WTC11 (cell line): ENCODE measurements at regions not wholly inside any gene's neighbourhood (a gene's known extent, or its start where the extent isn't known, plus 50 kb on each side); places are given as distances from the start of the nearest gene placed in this dataset.

Source experiments
- ATAC-seq: fragments of 200-7000 bp; cut with Tn5 transposase; 2 replicates; pipeline ENCODE4 v1.10.0; 2021; ENCODE audit warnings: mild to moderate bottlenecking, moderate library complexity
- CTCF ChIA-PET: fragments of 300-600 bp; sonication (Branson Sonifier 250); formaldehyde crosslinking; loops from one replicate; lab custom pipeline; 2021; ENCODE audit warnings: antibody characterized with exemption; lab: Charles Lee
- POLR2A ChIA-PET: fragments of 350-600 bp; sonication (Branson Sonifier 250); formaldehyde crosslinking; loops from one replicate; lab custom pipeline; 2021; ENCODE audit warnings: antibody characterized with exemption; lab: Charles Lee
- DNase-seq: peaks from one replicate; pipeline ENCODE4 v3.0.0; 2021; ENCODE audit warnings: low spot score
- H3K27ac Mint-ChIP-seq: 2 replicates; pipeline ENCODE4 v1.8.0; 2021; ENCODE audit warnings: mixed read lengths
- H3K27me3 Mint-ChIP-seq: 2 replicates; pipeline ENCODE4 v1.8.0; 2021; ENCODE audit warnings: low read depth, mild to moderate bottlenecking, moderate library complexity, mixed read lengths
- H3K36me3 Mint-ChIP-seq: 2 replicates; pipeline ENCODE4 v1.8.0; 2021; ENCODE audit warnings: mixed read lengths
- H3K4me1 Mint-ChIP-seq: 2 replicates; pipeline ENCODE4 v1.8.0; 2022; ENCODE audit warnings: mixed read lengths
- H3K4me3 Mint-ChIP-seq: 2 replicates; pipeline ENCODE4 v1.8.0; 2021; ENCODE audit warnings: mild to moderate bottlenecking, moderate library complexity, mixed read lengths
- H3K9me3 Mint-ChIP-seq: 2 replicates; pipeline ENCODE4 v1.8.0; 2021; ENCODE audit warnings: mixed read lengths
- CREB1 ChIP-seq: sonication (generic); formaldehyde crosslinking; IDR thresholded peaks from 2 replicates; pipeline ENCODE4 v1.8.0; 2023; ENCODE audit warnings: mild to moderate bottlenecking, missing genetic modification reagents
- EMX1 ChIP-seq: fragments of 250-450 bp; sonication (Bioruptor Pico); IDR thresholded peaks from 2 replicates; pipeline ENCODE4 v1.8.0; 2021; ENCODE audit warnings: mild to moderate bottlenecking
- FOXP1 ChIP-seq: sonication (generic); formaldehyde crosslinking; IDR thresholded peaks from 2 replicates; pipeline ENCODE4 v1.8.0; 2022; ENCODE audit warnings: missing genetic modification reagents, mild to moderate bottlenecking, moderate library complexity, borderline replicate concordance
- FOXP4 ChIP-seq: sonication (generic); formaldehyde crosslinking; IDR thresholded peaks from 2 replicates; pipeline ENCODE4 v1.8.0; 2022; ENCODE audit warnings: mild to moderate bottlenecking, missing genetic modification reagents
- MXD4 ChIP-seq: fragments of 250-450 bp; sonication (Bioruptor Pico); IDR thresholded peaks from 2 replicates; pipeline ENCODE4 v1.8.0; 2021; ENCODE audit warnings: mild to moderate bottlenecking, moderate library complexity, borderline replicate concordance
- NR1H2 ChIP-seq: sonication (generic); formaldehyde crosslinking; IDR thresholded peaks from 2 replicates; pipeline ENCODE4 v1.9.0; 2021; ENCODE audit warnings: mild to moderate bottlenecking, moderate library complexity, missing genetic modification reagents
- NR3C1 ChIP-seq: sonication (generic); formaldehyde crosslinking; conservative IDR thresholded peaks from 2 replicates; pipeline ENCODE4 v1.8.1; 2023; ENCODE audit warnings: low read depth, mild to moderate bottlenecking, missing genetic modification reagents
- STAT6 ChIP-seq: sonication (generic); formaldehyde crosslinking; conservative IDR thresholded peaks from 2 replicates; pipeline ENCODE4 v1.8.1; 2023; ENCODE audit warnings: mild to moderate bottlenecking, low read depth, missing genetic modification reagents, moderate library complexity
- ZNF121 ChIP-seq: sonication (generic); formaldehyde crosslinking; IDR thresholded peaks from 2 replicates; pipeline ENCODE4 v1.8.0; 2023; ENCODE audit warnings: missing genetic modification reagents
- ZNF138 ChIP-seq: sonication (generic); formaldehyde crosslinking; conservative IDR thresholded peaks from 2 replicates; pipeline ENCODE4 v1.8.1; 2022; ENCODE audit warnings: mild to moderate bottlenecking, moderate library complexity, missing genetic modification reagents
- ZNF232 ChIP-seq: sonication (generic); formaldehyde crosslinking; IDR thresholded peaks from 2 replicates; pipeline ENCODE4 v1.8.0; 2022; ENCODE audit warnings: mild to moderate bottlenecking, missing genetic modification reagents
- ZNF317 ChIP-seq: sonication (generic); formaldehyde crosslinking; IDR thresholded peaks from 2 replicates; pipeline ENCODE4 v1.8.1; 2023; ENCODE audit warnings: low read depth, mild to moderate bottlenecking, moderate library complexity, missing genetic modification reagents, borderline replicate concordance
- ZNF396 ChIP-seq: fragments of 250-450 bp; sonication (Bioruptor Pico); IDR thresholded peaks from 2 replicates; pipeline ENCODE4 v1.8.0; 2021; ENCODE audit warnings: mild to moderate bottlenecking, moderate library complexity, borderline replicate concordance
- TF ChIP-seq, protein P1 (sequence below): sonication (generic); formaldehyde crosslinking; IDR thresholded peaks from 2 replicates; pipeline ENCODE4 v1.8.0; 2022; ENCODE audit warnings: mild to moderate bottlenecking, missing genetic modification reagents
- TF ChIP-seq, protein P2 (sequence below): sonication (generic); formaldehyde crosslinking; IDR thresholded peaks from 2 replicates; pipeline ENCODE4 v1.8.1; 2023; ENCODE audit warnings: mild to moderate bottlenecking, missing genetic modification reagents
- TF ChIP-seq, protein P3 (sequence below): fragments of 250-450 bp; sonication (Bioruptor Pico); IDR thresholded peaks from 2 replicates; pipeline ENCODE4 v1.9.0; 2021; ENCODE audit warnings: mild to moderate bottlenecking, borderline replicate concordance

GRCh38 chr2:11004199-11004598, 92.5 kb downstream of the KCNF1 start:
- ATAC-seq (no peak), DNase-seq (no peak)
- H3K27me3 Mint-ChIP-seq, result no peaks in the 10 kb centered on the region
- peaks cover 7% of the 10 kb centered on the region for H3K36me3 Mint-ChIP-seq
- ChIA-PET POLR2A (no interaction called here), CTCF (no interaction called here)
- peaks cover 12% of the 10 kb centered on the region for H3K9me3 Mint-ChIP-seq
- TF ChIP-seq NR3C1 (CRISPR knock-in tag) (no peak), STAT6 (CRISPR knock-in tag) (no peak), ZNF138 (CRISPR knock-in tag) (no peak), ZNF121 (CRISPR knock-in tag) (no peak), MXD4 (no peak), CREB1 (CRISPR knock-in tag) (no peak)
- TF ChIP-seq, protein P1, sequence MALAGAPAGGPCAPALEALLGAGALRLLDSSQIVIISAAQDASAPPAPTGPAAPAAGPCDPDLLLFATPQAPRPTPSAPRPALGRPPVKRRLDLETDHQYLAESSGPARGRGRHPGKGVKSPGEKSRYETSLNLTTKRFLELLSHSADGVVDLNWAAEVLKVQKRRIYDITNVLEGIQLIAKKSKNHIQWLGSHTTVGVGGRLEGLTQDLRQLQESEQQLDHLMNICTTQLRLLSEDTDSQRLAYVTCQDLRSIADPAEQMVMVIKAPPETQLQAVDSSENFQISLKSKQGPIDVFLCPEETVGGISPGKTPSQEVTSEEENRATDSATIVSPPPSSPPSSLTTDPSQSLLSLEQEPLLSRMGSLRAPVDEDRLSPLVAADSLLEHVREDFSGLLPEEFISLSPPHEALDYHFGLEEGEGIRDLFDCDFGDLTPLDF, result no peak
- TF ChIP-seq, protein P2, sequence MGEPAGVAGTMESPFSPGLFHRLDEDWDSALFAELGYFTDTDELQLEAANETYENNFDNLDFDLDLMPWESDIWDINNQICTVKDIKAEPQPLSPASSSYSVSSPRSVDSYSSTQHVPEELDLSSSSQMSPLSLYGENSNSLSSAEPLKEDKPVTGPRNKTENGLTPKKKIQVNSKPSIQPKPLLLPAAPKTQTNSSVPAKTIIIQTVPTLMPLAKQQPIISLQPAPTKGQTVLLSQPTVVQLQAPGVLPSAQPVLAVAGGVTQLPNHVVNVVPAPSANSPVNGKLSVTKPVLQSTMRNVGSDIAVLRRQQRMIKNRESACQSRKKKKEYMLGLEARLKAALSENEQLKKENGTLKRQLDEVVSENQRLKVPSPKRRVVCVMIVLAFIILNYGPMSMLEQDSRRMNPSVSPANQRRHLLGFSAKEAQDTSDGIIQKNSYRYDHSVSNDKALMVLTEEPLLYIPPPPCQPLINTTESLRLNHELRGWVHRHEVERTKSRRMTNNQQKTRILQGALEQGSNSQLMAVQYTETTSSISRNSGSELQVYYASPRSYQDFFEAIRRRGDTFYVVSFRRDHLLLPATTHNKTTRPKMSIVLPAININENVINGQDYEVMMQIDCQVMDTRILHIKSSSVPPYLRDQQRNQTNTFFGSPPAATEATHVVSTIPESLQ (CRISPR knock-in tag), result no peak
- no peak overlapping the region for H3K27ac Mint-ChIP-seq
- peaks cover 25% of the 10 kb centered on the region for H3K4me1 Mint-ChIP-seq
- H3K4me3 Mint-ChIP-seq, result no peak overlapping the region

GRCh38 chr2:11005032-11005431, 93.3 kb downstream of the KCNF1 start:
- POLR2A ChIA-PET, result no interaction called here
- peaks cover 12% of the 10 kb centered on the region for H3K9me3 Mint-ChIP-seq
- ATAC-seq (no peak), DNase-seq (no peak)
- peaks cover 25% of the 10 kb centered on the region for H3K4me1 Mint-ChIP-seq
- no peak overlapping the region for H3K4me3 Mint-ChIP-seq
- TF ChIP-seq ZNF396 (CRISPR knock-in tag) (no peak), FOXP4 (no peak), ZNF317 (no peak), ZNF232 (CRISPR knock-in tag) (no peak)
- no peaks in the 10 kb centered on the region for H3K27me3 Mint-ChIP-seq
- peaks cover 7% of the 10 kb centered on the region for H3K36me3 Mint-ChIP-seq
- no peak overlapping the region; the same call in 1 of the 2 replicates for H3K27ac Mint-ChIP-seq
- CTCF ChIA-PET, result interaction anchor here (1.2 to 1.5 kb wide), 2 partner anchors 161 to 172 kb away, joined by 3 to 4 read pairs; no protein-coding TSS in a partner anchor

DNA sequence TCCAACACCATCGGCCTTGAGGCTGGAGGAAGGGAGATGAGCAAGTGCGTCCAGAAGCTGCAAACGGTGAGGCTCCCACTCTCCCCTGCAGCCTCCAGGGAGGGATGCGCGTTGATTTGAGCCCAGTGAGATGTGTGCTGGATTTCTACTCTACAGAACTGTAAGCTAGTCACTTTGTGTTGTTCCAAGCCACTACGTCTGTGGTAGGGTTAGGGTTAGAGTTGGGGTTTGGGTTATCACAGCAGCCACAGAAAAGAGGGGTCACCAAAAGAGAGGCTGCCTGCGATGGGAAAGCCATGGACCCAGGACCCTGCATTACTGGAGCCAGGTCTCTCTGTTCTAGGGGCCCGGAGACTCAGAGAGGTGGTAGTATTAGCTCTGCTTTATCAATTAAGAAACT, 94.5 kb downstream of the KCNF1 start:
- H3K4me1 Mint-ChIP-seq, result peaks cover 25% of the 10 kb centered on the region
- H3K4me3 Mint-ChIP-seq, result no peak overlapping the region
- ChIA-PET CTCF (interaction anchor here (1.0 to 1.5 kb wide), 3 partner anchors 78 to 174 kb away, joined by 3 to 4 read pairs (median 3); no protein-coding TSS in a partner anchor), POLR2A (no interaction called here)
- H3K36me3 Mint-ChIP-seq, result peaks cover 7% of the 10 kb centered on the region
- no peak for TF ChIP-seq NR1H2
- no peak for TF ChIP-seq EMX1 (CRISPR knock-in tag)
- TF ChIP-seq FOXP1 (CRISPR knock-in tag), result no peak
- TF ChIP-seq, protein P3, sequence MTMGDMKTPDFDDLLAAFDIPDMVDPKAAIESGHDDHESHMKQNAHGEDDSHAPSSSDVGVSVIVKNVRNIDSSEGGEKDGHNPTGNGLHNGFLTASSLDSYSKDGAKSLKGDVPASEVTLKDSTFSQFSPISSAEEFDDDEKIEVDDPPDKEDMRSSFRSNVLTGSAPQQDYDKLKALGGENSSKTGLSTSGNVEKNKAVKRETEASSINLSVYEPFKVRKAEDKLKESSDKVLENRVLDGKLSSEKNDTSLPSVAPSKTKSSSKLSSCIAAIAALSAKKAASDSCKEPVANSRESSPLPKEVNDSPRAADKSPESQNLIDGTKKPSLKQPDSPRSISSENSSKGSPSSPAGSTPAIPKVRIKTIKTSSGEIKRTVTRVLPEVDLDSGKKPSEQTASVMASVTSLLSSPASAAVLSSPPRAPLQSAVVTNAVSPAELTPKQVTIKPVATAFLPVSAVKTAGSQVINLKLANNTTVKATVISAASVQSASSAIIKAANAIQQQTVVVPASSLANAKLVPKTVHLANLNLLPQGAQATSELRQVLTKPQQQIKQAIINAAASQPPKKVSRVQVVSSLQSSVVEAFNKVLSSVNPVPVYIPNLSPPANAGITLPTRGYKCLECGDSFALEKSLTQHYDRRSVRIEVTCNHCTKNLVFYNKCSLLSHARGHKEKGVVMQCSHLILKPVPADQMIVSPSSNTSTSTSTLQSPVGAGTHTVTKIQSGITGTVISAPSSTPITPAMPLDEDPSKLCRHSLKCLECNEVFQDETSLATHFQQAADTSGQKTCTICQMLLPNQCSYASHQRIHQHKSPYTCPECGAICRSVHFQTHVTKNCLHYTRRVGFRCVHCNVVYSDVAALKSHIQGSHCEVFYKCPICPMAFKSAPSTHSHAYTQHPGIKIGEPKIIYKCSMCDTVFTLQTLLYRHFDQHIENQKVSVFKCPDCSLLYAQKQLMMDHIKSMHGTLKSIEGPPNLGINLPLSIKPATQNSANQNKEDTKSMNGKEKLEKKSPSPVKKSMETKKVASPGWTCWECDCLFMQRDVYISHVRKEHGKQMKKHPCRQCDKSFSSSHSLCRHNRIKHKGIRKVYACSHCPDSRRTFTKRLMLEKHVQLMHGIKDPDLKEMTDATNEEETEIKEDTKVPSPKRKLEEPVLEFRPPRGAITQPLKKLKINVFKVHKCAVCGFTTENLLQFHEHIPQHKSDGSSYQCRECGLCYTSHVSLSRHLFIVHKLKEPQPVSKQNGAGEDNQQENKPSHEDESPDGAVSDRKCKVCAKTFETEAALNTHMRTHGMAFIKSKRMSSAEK (CRISPR knock-in tag), result no peak
- H3K27me3 Mint-ChIP-seq, result no peaks in the 10 kb centered on the region
- no peak overlapping the region for H3K27ac Mint-ChIP-seq
- DNase-seq (no peak), ATAC-seq (no peak)
- H3K9me3 Mint-ChIP-seq, result peaks cover 20% of the 10 kb centered on the region
